AG09309 (cell line): ENCODE measurements at regions not wholly inside any gene's neighbourhood (a gene's known extent, or its start where the extent isn't known, plus 50 kb on each side); places are given as distances from the start of the nearest gene placed in this dataset.

ENCODE experiments used
- DNase-seq: peaks from one replicate; pipeline ENCODE4 v3.0.0-alpha.2; 2010; ENCODE audit warnings: low read depth
- H3K4me3 ChIP-seq: 2 replicates; pipeline ENCODE4 v1.5.1; 2011; ENCODE audit warnings: mild to moderate bottlenecking, low read depth, low read length, moderate library complexity; ENCODE audit not compliant: control insufficient read depth
- TF ChIP-seq, protein P1 (sequence below): IDR thresholded peaks from 2 replicates; pipeline ENCODE4 v1.5.1; 2011; ENCODE audit warnings: mild to moderate bottlenecking, low read depth, low read length, inconsistent platforms; ENCODE audit not compliant: insufficient read depth, control insufficient read depth; ENCODE audit errors: missing control alignments

DNA sequence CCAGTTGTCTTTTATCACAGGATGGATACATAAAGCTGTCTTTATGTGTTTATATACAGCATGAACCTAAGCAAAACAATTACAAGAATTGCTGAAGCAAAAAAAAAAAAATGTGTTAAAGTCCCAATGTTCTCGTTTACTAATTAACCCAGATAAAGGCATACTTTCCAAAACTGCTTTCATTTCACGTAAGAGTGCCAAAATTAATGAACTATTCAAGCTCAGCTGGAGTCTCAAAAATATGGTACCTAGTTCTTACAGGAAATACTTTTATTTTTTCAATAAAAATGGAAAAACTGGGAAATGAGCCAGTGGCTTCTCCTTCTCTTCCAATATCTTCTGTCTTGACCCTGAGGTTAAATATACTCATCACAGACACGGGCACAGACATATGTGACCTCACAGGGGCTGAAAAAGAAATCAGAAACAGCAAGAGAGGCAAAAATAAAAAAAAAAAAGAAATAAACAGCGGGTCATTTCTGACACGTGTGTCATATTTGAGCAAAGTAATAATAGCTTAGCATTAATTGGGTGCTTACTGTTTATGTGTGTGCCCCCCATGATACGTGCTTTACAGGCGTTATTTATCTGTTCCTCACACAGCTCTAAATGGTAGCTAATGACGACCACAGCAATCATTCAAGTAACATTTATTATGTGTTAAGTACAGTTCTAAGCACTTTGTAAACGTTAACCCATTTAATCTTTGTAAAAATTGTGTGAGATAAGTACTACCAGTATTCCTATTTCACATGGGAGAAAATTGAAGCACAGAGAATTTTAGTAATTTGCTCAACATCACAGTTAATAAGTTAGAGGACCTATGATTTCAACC is 158.0 kb upstream of the MMADHC start:
- TF ChIP-seq, protein P1, sequence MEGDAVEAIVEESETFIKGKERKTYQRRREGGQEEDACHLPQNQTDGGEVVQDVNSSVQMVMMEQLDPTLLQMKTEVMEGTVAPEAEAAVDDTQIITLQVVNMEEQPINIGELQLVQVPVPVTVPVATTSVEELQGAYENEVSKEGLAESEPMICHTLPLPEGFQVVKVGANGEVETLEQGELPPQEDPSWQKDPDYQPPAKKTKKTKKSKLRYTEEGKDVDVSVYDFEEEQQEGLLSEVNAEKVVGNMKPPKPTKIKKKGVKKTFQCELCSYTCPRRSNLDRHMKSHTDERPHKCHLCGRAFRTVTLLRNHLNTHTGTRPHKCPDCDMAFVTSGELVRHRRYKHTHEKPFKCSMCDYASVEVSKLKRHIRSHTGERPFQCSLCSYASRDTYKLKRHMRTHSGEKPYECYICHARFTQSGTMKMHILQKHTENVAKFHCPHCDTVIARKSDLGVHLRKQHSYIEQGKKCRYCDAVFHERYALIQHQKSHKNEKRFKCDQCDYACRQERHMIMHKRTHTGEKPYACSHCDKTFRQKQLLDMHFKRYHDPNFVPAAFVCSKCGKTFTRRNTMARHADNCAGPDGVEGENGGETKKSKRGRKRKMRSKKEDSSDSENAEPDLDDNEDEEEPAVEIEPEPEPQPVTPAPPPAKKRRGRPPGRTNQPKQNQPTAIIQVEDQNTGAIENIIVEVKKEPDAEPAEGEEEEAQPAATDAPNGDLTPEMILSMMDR, result no peak
- no peak overlapping the region for H3K4me3 ChIP-seq
- no peak for DNase-seq

DNA sequence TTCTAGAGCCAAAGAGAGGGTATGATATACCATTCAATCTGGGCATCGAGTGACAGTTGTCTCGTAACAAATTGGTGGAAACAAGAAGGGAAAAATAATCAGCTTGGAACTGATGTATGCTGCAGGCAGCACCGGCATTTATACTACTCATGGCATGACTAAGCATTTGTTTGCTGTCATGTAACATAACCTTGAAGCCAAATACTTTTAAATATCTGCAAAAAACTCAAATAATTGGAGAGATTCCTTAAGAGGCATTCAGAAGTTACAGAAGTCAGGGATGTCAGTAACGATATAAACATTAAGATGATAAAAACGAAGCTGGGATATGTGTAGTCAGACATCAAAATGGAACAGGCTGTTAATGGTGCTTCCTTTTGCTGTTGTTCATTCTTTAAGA is 157.3 kb upstream of the MMADHC start:
- TF ChIP-seq, protein P1, result no peak
- no peak for DNase-seq
- H3K4me3 ChIP-seq, result no peak overlapping the region

DNA sequence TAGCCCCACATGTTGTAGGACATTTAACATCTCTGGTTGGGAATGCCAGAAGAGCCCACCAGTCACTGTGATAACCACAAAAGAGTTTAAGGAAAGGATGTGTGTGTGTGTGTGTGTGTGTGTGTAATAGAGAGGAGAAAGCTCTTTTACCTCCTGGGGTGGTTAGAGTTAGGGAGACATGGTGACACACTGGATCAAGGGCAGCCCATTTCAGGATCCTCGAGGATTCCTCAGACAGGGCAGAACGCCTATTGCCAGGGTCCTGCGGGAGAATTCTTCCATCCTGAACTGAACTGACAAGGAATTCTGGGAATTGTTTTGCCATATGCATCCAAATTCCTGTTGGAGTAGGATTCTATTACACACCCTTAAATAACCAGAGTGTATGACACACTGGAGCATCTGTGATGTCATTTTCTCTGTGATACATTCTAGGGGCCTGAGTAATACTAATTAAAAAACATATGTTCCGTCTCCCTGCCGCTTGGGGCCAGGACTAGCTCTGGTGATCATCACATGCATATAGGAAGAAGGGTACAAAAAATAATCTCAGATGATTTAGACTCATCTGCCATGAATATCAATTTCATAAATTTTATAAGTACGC is 156.4 kb upstream of the MMADHC start:
- TF ChIP-seq, protein P1, result peak; percentile 15
- DNase-seq, result peak; percentile 84
- no peak overlapping the region for H3K4me3 ChIP-seq

DNA sequence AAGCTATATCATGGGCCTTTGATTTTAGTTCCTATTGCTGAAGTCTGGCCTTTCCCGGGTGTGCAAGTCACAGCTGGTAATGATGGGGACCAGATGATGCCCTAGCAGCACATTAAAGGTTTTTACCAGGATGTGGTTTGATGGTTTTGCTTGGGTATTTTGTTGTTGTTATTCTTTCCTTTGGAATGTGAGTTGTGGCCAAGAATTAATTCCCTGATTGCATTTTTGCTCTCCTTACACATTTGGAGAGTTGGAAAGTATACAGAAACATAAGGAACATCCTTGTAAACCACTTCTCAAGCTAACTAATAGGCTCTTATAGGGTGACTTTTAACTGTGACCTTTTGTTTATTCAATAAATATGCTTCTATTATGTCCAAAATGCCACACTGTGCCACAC is 154.1 kb upstream of the MMADHC start:
- peak; percentile 88 for DNase-seq
- TF ChIP-seq, protein P1, result no peak
- no peak overlapping the region for H3K4me3 ChIP-seq

DNA sequence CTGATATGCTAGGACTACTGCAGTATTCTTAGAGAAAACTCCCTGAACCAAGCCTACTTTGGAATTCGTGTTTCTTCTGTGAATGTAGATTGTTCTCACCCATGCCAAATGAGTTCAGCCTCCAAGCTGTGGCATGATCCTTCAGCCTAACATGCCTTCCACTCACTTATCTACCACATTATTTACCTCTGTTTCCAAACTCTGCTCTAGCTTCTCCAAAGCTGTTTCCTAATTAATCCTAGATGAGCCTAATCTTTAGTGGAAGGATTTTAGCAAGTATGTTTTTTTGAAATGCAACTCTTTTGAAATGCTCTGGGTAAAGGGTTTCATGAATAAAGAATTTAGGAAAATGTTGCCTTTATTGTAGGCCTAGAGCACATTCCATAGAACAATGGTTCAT is 152.9 kb upstream of the MMADHC start:
- TF ChIP-seq, protein P1, result no peak
- no peak for DNase-seq

DNA sequence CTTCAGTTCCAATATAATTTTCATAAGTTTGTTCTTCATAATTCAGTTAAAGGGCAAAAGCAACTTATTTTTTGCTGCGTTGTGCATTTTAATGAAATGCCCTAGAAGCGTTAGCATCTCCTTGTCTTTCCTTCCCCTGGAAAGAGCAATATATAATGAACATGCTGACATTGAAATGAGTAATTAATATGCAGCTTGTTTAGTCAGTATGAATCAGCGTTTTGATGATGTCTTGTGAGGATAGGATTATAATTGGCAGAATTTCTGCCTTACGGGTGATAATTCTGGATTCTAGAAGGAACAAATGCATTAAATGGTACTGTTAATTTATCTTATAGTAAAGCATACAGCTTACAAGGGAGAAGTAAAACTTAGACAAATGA is 152.3 kb upstream of the MMADHC start:
- no peak for DNase-seq
- TF ChIP-seq, protein P1, result no peak
- H3K4me3 ChIP-seq, result no peak overlapping the region

More for the DNA sequence above, 152.9 kb upstream of the MMADHC start:
- H3K4me3 ChIP-seq, result no peak overlapping the region
